ENCODE measurements at regions not wholly inside any gene's neighbourhood (a gene's known extent, or its start where the extent isn't known, plus 50 kb on each side); places are given as distances from the start of the nearest gene placed in this dataset.

- ChIA-PET POLR2A (ENCODE audit: partially characterized antibody) (no interaction called here), CTCF (ENCODE audit: partially characterized antibody) (no interaction called here)
- no peaks in the 10 kb centered on the region for H4K20me1 ChIP-seq (replicated peaks in 1 of 2; ENCODE audit: control insufficient read depth in 1 of 2, insufficient read depth in 2 of 2, low read length in 2 of 2)
- H3K4me3 ChIP-seq (ENCODE audit: extremely low read depth in 1 of 4, insufficient read depth in 2 of 4, low read depth in 3 of 4, low read length in 4 of 4), result no peak overlapping the region
- H3K4ac ChIP-seq (replicated peaks; ENCODE audit: insufficient read length, low read depth, low read length), result no peak overlapping the region
- no peak overlapping the region for H4K5ac ChIP-seq (ENCODE audit: insufficient read length, low read depth, low read length)
- FAIRE-seq (no peak), DNase-seq (ENCODE audit: low read depth in 1 of 2, low spot score in 2 of 2) (no peak)
- H3K36me3 ChIP-seq (ENCODE audit: control insufficient read depth in 2 of 4, insufficient read depth in 4 of 4, low read length in 3 of 4), result no peaks in the 10 kb centered on the region
- no peak overlapping the region for H3K9ac ChIP-seq (replicated peaks in 1 of 4; ENCODE audit: extremely low read depth in 1 of 4, low read depth in 3 of 4, low read length in 3 of 4)
- no peak overlapping the region for H3K56ac ChIP-seq (replicated peaks; ENCODE audit: insufficient read length, low read depth, low read length)
- no peaks in the 10 kb centered on the region for H3K27me3 ChIP-seq (replicated peaks in 1 of 4; ENCODE audit: control insufficient read depth in 3 of 4, extremely low read depth in 1 of 4, insufficient read depth in 3 of 4, low read length in 3 of 4)
- no peak for TF ChIP-seq CREB1 (IDR thresholded peaks at IDR 0.05)
- TF ChIP-seq MAFK (IDR thresholded peaks at IDR 0.05; ENCODE audit: low read depth, low read length), result no peak
- TF ChIP-seq SP4 (IDR thresholded peaks at IDR 0.05; ENCODE audit: low read length), result no peak
- no peak for TF ChIP-seq RAD21 (IDR thresholded peaks at IDR 0.05 in 1 of 2, conservative IDR thresholded peaks at IDR 0.05 in 1 of 2; ENCODE audit: low read depth in 2 of 2, low read length in 2 of 2)
- TF ChIP-seq SP1 (IDR thresholded peaks at IDR 0.05; ENCODE audit: low read depth, low read length), result no peak
- no peak for TF ChIP-seq KDM5A (IDR thresholded peaks at IDR 0.05; ENCODE audit: low read length)
- no peak for TF ChIP-seq CBX5 (IDR thresholded peaks at IDR 0.05; ENCODE audit: low read depth, low read length)
- TF ChIP-seq RNF2 (IDR thresholded peaks at IDR 0.05; ENCODE audit: borderline replicate concordance, low read depth, low read length, missing control alignments, poor library complexity, severe bottlenecking), result no peak
- TF ChIP-seq BACH1 (IDR thresholded peaks at IDR 0.05; ENCODE audit: low read length), result no peak
- TF ChIP-seq BCL11A (IDR thresholded peaks at IDR 0.05; ENCODE audit: low read depth in 2 of 2, low read length in 2 of 2), result no peak
- no peak for TF ChIP-seq YY1 (IDR thresholded peaks at IDR 0.05; ENCODE audit: low read depth, low read length)
- H3K79me2 ChIP-seq (ENCODE audit: control insufficient read depth in 1 of 2, insufficient read depth in 2 of 2, low read length in 2 of 2), result no peaks in the 10 kb centered on the region
- H3K9me3 ChIP-seq (ENCODE audit: insufficient read depth in 2 of 2, low read depth in 1 of 2, low read length in 1 of 2), result no peaks in the 10 kb centered on the region
- no peaks in the 10 kb centered on the region for H3K79me1 ChIP-seq (ENCODE audit: low read depth, low read length)
- no peak overlapping the region for H3K14ac ChIP-seq (ENCODE audit: insufficient read length)
- no peak overlapping the region for H4K91ac ChIP-seq (replicated peaks; ENCODE audit: insufficient read length, low read length)
- H2AK5ac ChIP-seq (ENCODE audit: low read depth, low read length), result no peak overlapping the region
- 100% methylated on average over 1 of the region's 1 CpG; no CpG with 5 or more reads in 1 of the 2 experiments for WGBS, 2 experiments (ENCODE audit: extremely low coverage in 1 of 2, insufficient coverage in 1 of 2, insufficient read length in 1 of 2, insufficient replicate concordance in 2 of 2, low coverage in 1 of 2, low lambda C conversion rate in 2 of 2, missing lambda C conversion rate in 1 of 2)
- no peak overlapping the region for H3K27ac ChIP-seq (ENCODE audit: low read depth, low read length)
- H3K4me2 ChIP-seq (ENCODE audit: insufficient read depth in 1 of 2, low read depth in 2 of 2, low read length in 2 of 2), result no peak overlapping the region
- no peak overlapping the region for H2BK20ac ChIP-seq (ENCODE audit: low read length)
- no peak overlapping the region for H3K18ac ChIP-seq (ENCODE audit: extremely low read depth, low read length)
- no peak overlapping the region for H3K23ac ChIP-seq (ENCODE audit: insufficient read length)
- H2BK120ac ChIP-seq (replicated peaks; ENCODE audit: low read depth, low read length), result no peak overlapping the region
- no peak overlapping the region for H2BK12ac ChIP-seq (ENCODE audit: low read depth, low read length)
- no peaks in the 10 kb centered on the region for H3K4me1 ChIP-seq (replicated peaks in 1 of 4; ENCODE audit: control insufficient read depth in 3 of 4, insufficient read depth in 4 of 4, low read length in 3 of 4)
- no peaks in the 10 kb centered on the region for H3K23me2 ChIP-seq (ENCODE audit: low read depth, low read length)
- no peak overlapping the region for H2BK5ac ChIP-seq (ENCODE audit: low read depth, low read length)
- H4K8ac ChIP-seq (ENCODE audit: extremely low read depth, insufficient read depth, low read length), result no peak overlapping the region
- H2BK15ac ChIP-seq (ENCODE audit: low read length), result no peak overlapping the region
- no peak overlapping the region for H2AFZ ChIP-seq (ENCODE audit: low read length)
These were observed 632.5 kb upstream of the ST8SIA4 start for GRCh38 chr5:101535626-101536025.

Data from H1 (cell line).